SK-N-SH (cell line): ENCODE measurements at regions not wholly inside any gene's neighbourhood (a gene's known extent, or its start where the extent isn't known, plus 50 kb on each side); places are given as distances from the start of the nearest gene placed in this dataset.

Source experiments
- CTCF ChIP-seq: fragments of 200-600 bp; sonication (generic); IDR thresholded peaks from 2 replicates; pipeline ENCODE4 v1.6.1; 2017; ENCODE audit warnings: antibody characterized with exemption, mild to moderate bottlenecking, moderate library complexity
- FOXM1 ChIP-seq: IDR thresholded peaks from 2 replicates; pipeline ENCODE4 v1.4.0; 2012; ENCODE audit warnings: low read depth, mild to moderate bottlenecking

DNA sequence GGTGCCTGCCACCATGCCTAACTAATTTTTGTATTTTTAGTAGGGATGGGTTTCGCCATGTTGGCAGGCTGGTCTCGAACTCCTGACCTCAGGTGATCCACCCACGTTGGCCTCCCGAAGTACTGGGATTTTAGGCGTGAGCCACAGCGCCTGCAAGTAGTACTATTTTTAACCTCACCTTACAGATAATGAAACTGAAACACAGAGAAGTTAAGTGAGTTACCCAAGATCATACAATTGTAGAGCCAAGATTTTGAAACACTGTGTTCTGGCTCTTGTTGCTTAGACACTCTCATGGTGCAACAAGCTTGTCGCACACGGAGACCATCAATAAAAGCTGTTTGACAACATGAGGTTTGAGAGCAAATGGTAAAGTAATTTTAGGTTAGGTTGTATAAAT lies 159.1 kb upstream of the LMNTD1 start:
- TF ChIP-seq CTCF = no peak
- no peak for TF ChIP-seq FOXM1
